ENCODE measurements at regions not wholly inside any gene's neighbourhood (a gene's known extent, or its start where the extent isn't known, plus 50 kb on each side); places are given as distances from the start of the nearest gene placed in this dataset.
"Not testable (repeated sequence)": the region's sequence is repeated elsewhere in the genome, so short reads cannot be mapped to it uniquely, and the experiment has no call there.

GRCh38 chr20:11511821-11512220 lies 405.9 kb upstream of the BTBD3 start:
- DNase-seq (ENCODE audit: low spot score), result no peak

- not testable (repeated sequence) for DNase-seq (ENCODE audit: low spot score)
These were observed 404.4 kb upstream of the BTBD3 start for GRCh38 chr20:11513241-11513745.

- DNase-seq (ENCODE audit: low spot score), result no peak
These were observed 401.2 kb upstream of the BTBD3 start for GRCh38 chr20:11516448-11516847.

- no peak for DNase-seq (ENCODE audit: low spot score)
These were observed 397.1 kb upstream of the BTBD3 start for GRCh38 chr20:11520596-11520995.

- DNase-seq (ENCODE audit: low spot score), result no peak
These were observed 396.0 kb upstream of the BTBD3 start for GRCh38 chr20:11521476-11522365.

- DNase-seq (ENCODE audit: low spot score), result no peak
These were observed 395.3 kb upstream of the BTBD3 start for GRCh38 chr20:11522366-11522741.

GRCh38 chr20:11529047-11529446 lies 388.6 kb upstream of the BTBD3 start:
- DNase-seq (ENCODE audit: low spot score), result no peak

GRCh38 chr20:11537032-11537431 lies 380.7 kb upstream of the BTBD3 start:
- DNase-seq (ENCODE audit: low spot score), result no peak

GRCh38 chr20:11539450-11539849 lies 378.2 kb upstream of the BTBD3 start:
- no peak for DNase-seq (ENCODE audit: low spot score)

- no peak for DNase-seq (ENCODE audit: low spot score)
These were observed 377.1 kb upstream of the BTBD3 start for GRCh38 chr20:11540558-11540957.

- DNase-seq (ENCODE audit: low spot score), result no peak
These were observed 375.0 kb upstream of the BTBD3 start for GRCh38 chr20:11542645-11543044.

GRCh38 chr20:11544029-11544678 lies 373.5 kb upstream of the BTBD3 start:
- DNase-seq (ENCODE audit: low spot score), result peak; percentile 90

GRCh38 chr20:11546939-11547338 lies 370.8 kb upstream of the BTBD3 start:
- DNase-seq (ENCODE audit: low spot score), result no peak

- no peak for DNase-seq (ENCODE audit: low spot score)
These were observed 368.3 kb upstream of the BTBD3 start for GRCh38 chr20:11549172-11550103.

- DNase-seq (ENCODE audit: low spot score), result no peak
These were observed 366.9 kb upstream of the BTBD3 start for GRCh38 chr20:11550657-11551338.

- no peak for DNase-seq (ENCODE audit: low spot score)
These were observed 366.2 kb upstream of the BTBD3 start for GRCh38 chr20:11551479-11551878.

GRCh38 chr20:11553603-11554002 lies 364.1 kb upstream of the BTBD3 start:
- peak; percentile 31 for DNase-seq (ENCODE audit: low spot score)

GRCh38 chr20:11555510-11555909 lies 362.2 kb upstream of the BTBD3 start:
- DNase-seq (ENCODE audit: low spot score), result no peak

GRCh38 chr20:11556410-11556809 lies 361.3 kb upstream of the BTBD3 start:
- DNase-seq (ENCODE audit: low spot score), result no peak

GRCh38 chr20:11564491-11564890 lies 353.2 kb upstream of the BTBD3 start:
- no peak for DNase-seq (ENCODE audit: low spot score)

- no peak for DNase-seq (ENCODE audit: low spot score)
These were observed 348.5 kb upstream of the BTBD3 start for GRCh38 chr20:11569163-11569562.

GRCh38 chr20:11573507-11573906 lies 344.2 kb upstream of the BTBD3 start:
- no peak for DNase-seq (ENCODE audit: low spot score)

Data from pons (tissue), 1 donor.